IMR-90 (cell line): ENCODE measurements at regions not wholly inside any gene's neighbourhood (a gene's known extent, or its start where the extent isn't known, plus 50 kb on each side); places are given as distances from the start of the nearest gene placed in this dataset.

Experiments
- BHLHE40 ChIP-seq: fragments of 150-350 bp; IDR thresholded peaks from 2 replicates; pipeline ENCODE4 v1.6.1; 2016; ENCODE audit warnings: mild to moderate bottlenecking, low read depth, low read length
- CEBPB ChIP-seq: IDR thresholded peaks from 2 replicates; pipeline ENCODE4 v1.6.1; 2012; ENCODE audit warnings: low read depth, low read length, improper control_type of control experiment
- FOS ChIP-seq: fragments of 150-350 bp; IDR thresholded peaks from 2 replicates; pipeline ENCODE4 v1.6.1; 2016; ENCODE audit warnings: low read depth, low read length
- MAFK ChIP-seq: IDR thresholded peaks from 2 replicates; pipeline ENCODE4 v1.6.1; 2012; ENCODE audit warnings: low read depth, low read length, improper control_type of control experiment
- MXI1 ChIP-seq: IDR thresholded peaks from 2 replicates; pipeline ENCODE4 v1.6.1; 2012; ENCODE audit warnings: low read depth, mild to moderate bottlenecking, low read length, moderate library complexity, borderline replicate concordance
- NFE2L2 ChIP-seq: fragments of 150-350 bp; IDR thresholded peaks from 2 replicates; pipeline ENCODE4 v1.6.1; 2016; ENCODE audit warnings: low read depth, mild to moderate bottlenecking, low read length
- POLR2A ChIP-seq: IDR thresholded peaks from 2 replicates; pipeline ENCODE4 v1.6.1; 2012; ENCODE audit warnings: mild to moderate bottlenecking, low read depth, low read length
- RAD21 ChIP-seq: IDR thresholded peaks from 2 replicates; pipeline ENCODE4 v1.6.1; 2012; ENCODE audit warnings: low read length, improper control_type of control experiment
- RCOR1 ChIP-seq: IDR thresholded peaks from 2 replicates; pipeline ENCODE4 v1.6.1; 2012; ENCODE audit warnings: mild to moderate bottlenecking, low read length, improper control_type of control experiment; ENCODE audit not compliant: insufficient replicate concordance
- SMC3 ChIP-seq: fragments of 150-350 bp; IDR thresholded peaks from 2 replicates; pipeline ENCODE4 v1.6.1; 2016; ENCODE audit warnings: low read depth, mild to moderate bottlenecking, antibody characterized with exemption, low read length, moderate library complexity
- TF ChIP-seq, protein P1 (sequence below): conservative IDR thresholded peaks from 2 replicates; pipeline ENCODE4 v1.5.1; 2012; ENCODE audit warnings: mild to moderate bottlenecking, low read depth, low read length, improper control_type of control experiment
- TF ChIP-seq, protein P2 (sequence below): fragments of 150-350 bp; IDR thresholded peaks from 2 replicates; pipeline ENCODE4 v1.6.1; 2016; ENCODE audit warnings: low read depth, mild to moderate bottlenecking, low read length, moderate library complexity, borderline replicate concordance
- TF ChIP-seq, protein P3 (sequence below): fragments of 150-350 bp; IDR thresholded peaks from 2 replicates; pipeline ENCODE4 v1.6.1; 2017; ENCODE audit warnings: mild to moderate bottlenecking, antibody characterized with exemption, low read length, low read depth

DNA sequence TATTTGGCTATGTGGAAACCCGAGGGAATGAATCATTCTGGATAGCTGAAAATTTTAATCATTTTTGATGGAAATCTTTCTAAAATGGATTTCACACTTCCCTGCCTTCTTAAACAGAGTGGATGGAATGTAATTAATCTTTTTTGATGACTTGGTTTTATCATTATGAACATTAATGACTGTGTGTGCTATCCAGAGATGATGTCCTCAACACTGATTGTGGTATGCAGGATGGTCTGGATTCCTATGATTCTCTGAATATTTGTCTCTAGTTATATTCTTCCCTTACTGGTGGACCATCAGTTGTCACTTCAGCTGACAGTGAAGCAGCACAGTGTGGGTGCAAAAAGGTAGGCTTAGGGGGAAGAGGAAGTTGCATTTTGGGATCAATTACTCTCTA is 513.5 kb downstream of the LMO4 start:
- TF ChIP-seq, protein P1, sequence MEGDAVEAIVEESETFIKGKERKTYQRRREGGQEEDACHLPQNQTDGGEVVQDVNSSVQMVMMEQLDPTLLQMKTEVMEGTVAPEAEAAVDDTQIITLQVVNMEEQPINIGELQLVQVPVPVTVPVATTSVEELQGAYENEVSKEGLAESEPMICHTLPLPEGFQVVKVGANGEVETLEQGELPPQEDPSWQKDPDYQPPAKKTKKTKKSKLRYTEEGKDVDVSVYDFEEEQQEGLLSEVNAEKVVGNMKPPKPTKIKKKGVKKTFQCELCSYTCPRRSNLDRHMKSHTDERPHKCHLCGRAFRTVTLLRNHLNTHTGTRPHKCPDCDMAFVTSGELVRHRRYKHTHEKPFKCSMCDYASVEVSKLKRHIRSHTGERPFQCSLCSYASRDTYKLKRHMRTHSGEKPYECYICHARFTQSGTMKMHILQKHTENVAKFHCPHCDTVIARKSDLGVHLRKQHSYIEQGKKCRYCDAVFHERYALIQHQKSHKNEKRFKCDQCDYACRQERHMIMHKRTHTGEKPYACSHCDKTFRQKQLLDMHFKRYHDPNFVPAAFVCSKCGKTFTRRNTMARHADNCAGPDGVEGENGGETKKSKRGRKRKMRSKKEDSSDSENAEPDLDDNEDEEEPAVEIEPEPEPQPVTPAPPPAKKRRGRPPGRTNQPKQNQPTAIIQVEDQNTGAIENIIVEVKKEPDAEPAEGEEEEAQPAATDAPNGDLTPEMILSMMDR: no peak
- TF ChIP-seq SMC3: no peak
- no peak for TF ChIP-seq BHLHE40
- TF ChIP-seq MAFK: no peak
- no peak for TF ChIP-seq CEBPB
- TF ChIP-seq, protein P2, sequence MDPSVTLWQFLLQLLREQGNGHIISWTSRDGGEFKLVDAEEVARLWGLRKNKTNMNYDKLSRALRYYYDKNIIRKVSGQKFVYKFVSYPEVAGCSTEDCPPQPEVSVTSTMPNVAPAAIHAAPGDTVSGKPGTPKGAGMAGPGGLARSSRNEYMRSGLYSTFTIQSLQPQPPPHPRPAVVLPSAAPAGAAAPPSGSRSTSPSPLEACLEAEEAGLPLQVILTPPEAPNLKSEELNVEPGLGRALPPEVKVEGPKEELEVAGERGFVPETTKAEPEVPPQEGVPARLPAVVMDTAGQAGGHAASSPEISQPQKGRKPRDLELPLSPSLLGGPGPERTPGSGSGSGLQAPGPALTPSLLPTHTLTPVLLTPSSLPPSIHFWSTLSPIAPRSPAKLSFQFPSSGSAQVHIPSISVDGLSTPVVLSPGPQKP: no peak
- no peak for TF ChIP-seq POLR2A
- no peak for TF ChIP-seq RCOR1
- no peak for TF ChIP-seq MXI1
- TF ChIP-seq, protein P3, sequence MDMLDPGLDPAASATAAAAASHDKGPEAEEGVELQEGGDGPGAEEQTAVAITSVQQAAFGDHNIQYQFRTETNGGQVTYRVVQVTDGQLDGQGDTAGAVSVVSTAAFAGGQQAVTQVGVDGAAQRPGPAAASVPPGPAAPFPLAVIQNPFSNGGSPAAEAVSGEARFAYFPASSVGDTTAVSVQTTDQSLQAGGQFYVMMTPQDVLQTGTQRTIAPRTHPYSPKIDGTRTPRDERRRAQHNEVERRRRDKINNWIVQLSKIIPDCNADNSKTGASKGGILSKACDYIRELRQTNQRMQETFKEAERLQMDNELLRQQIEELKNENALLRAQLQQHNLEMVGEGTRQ: no peak
- no peak for TF ChIP-seq RAD21
- TF ChIP-seq NFE2L2: no peak
- TF ChIP-seq FOS: no peak
